ENCODE measurements at regions not wholly inside any gene's neighbourhood (a gene's known extent, or its start where the extent isn't known, plus 50 kb on each side); places are given as distances from the start of the nearest gene placed in this dataset.

- no peaks in the 10 kb centered on the region for H3K27me3 ChIP-seq (ENCODE audit: control insufficient read depth, insufficient read depth, low read length)
- H3K4me3 ChIP-seq (ENCODE audit: low read length): no peak overlapping the region
- no peaks in the 10 kb centered on the region for H3K36me3 ChIP-seq (ENCODE audit: insufficient read depth, low read length)
- H3K9me3 ChIP-seq (replicated peaks; ENCODE audit: low read length): no peaks in the 10 kb centered on the region
- no peak overlapping the region for H3K4me2 ChIP-seq (ENCODE audit: low read length)
- H3K4me1 ChIP-seq (ENCODE audit: control insufficient read depth, insufficient read depth, low read length): no peaks in the 10 kb centered on the region
- no peak overlapping the region for H3K9ac ChIP-seq (ENCODE audit: low read depth, low read length)
These were observed 113.9 kb downstream of the PHLDA1 start for GRCh38 chr12:75917715-75918114.

GRCh38 chr12:75917083-75917482, 114.5 kb downstream of the PHLDA1 start:
- Histone ChIP-seq H3K4me3 (ENCODE audit: low read length) (no peak overlapping the region), H3K36me3 (ENCODE audit: insufficient read depth, low read length) (no peaks in the 10 kb centered on the region), H3K9me3 (replicated peaks; ENCODE audit: low read length) (no peaks in the 10 kb centered on the region), H3K4me1 (ENCODE audit: control insufficient read depth, insufficient read depth, low read length) (no peaks in the 10 kb centered on the region), H3K4me2 (ENCODE audit: low read length) (no peak overlapping the region), H3K27me3 (ENCODE audit: control insufficient read depth, insufficient read depth, low read length) (no peaks in the 10 kb centered on the region), H3K9ac (ENCODE audit: low read depth, low read length) (no peak overlapping the region)

DNA sequence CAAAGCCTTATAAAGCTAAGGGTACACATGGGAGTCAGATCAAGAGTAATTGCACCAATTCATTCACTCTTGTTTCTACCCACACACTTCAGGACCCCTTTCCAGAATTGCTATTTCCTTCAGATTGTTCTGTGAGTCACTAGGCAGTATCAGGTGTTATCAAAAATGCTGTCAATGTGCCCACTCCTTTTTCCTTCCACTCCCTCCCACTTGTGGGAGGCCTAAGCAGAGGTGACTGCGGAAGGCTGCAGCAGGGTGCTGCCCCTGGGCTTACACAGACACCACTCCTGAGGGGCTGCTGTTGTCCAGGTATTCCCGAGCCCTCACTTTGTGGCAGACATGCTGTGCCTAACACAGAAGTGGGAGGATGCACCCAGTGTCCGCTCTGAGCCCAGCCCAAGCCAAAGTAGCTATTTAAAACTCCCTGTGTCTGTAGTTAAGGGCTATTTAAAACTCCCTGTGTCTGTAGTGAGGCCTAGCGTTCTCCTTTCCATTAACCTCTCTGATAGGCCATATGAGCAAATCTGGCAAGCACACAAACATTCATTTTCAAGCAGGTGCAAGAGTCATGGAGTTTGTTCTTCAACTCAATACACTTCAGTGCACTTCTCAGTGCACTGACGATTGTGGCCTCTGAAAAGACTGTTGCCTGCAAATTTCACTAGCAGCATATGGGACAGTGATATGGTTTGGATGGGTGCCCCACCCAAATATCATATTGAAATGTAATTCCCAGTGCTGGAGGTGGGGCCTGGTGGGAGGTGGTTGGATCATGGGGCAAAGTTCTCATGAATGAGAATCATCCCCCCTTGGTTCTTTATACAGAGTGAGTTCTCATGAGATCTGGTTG, 117.8 kb downstream of the PHLDA1 start:
- Histone ChIP-seq H3K36me3 (ENCODE audit: insufficient read depth, low read length) (no peaks in the 10 kb centered on the region), H3K9ac (ENCODE audit: low read depth, low read length) (no peak overlapping the region), H3K9me3 (replicated peaks; ENCODE audit: low read length) (no peaks in the 10 kb centered on the region), H3K4me3 (ENCODE audit: low read length) (no peak overlapping the region), H3K4me1 (ENCODE audit: control insufficient read depth, insufficient read depth, low read length) (peaks cover 8% of the 10 kb centered on the region), H3K4me2 (ENCODE audit: low read length) (no peak overlapping the region), H3K27me3 (ENCODE audit: control insufficient read depth, insufficient read depth, low read length) (no peaks in the 10 kb centered on the region)

- Histone ChIP-seq H3K4me2 (ENCODE audit: low read length) (no peak overlapping the region), H3K4me3 (ENCODE audit: low read length) (no peak overlapping the region), H3K36me3 (ENCODE audit: insufficient read depth, low read length) (no peaks in the 10 kb centered on the region), H3K9ac (ENCODE audit: low read depth, low read length) (no peak overlapping the region), H3K9me3 (replicated peaks; ENCODE audit: low read length) (no peaks in the 10 kb centered on the region), H3K4me1 (ENCODE audit: control insufficient read depth, insufficient read depth, low read length) (peaks cover 11% of the 10 kb centered on the region), H3K27me3 (ENCODE audit: control insufficient read depth, insufficient read depth, low read length) (no peaks in the 10 kb centered on the region)
These were observed 121.6 kb downstream of the PHLDA1 start for GRCh38 chr12:75909714-75910656.

GRCh38 chr12:75908961-75909605, 122.5 kb downstream of the PHLDA1 start:
- H3K36me3 ChIP-seq (ENCODE audit: insufficient read depth, low read length): no peaks in the 10 kb centered on the region
- no peak overlapping the region for H3K9ac ChIP-seq (ENCODE audit: low read depth, low read length)
- peaks cover 11% of the 10 kb centered on the region for H3K4me1 ChIP-seq (ENCODE audit: control insufficient read depth, insufficient read depth, low read length)
- no peaks in the 10 kb centered on the region for H3K27me3 ChIP-seq (ENCODE audit: control insufficient read depth, insufficient read depth, low read length)
- H3K4me3 ChIP-seq (ENCODE audit: low read length): peak overlapping the region; percentile 16
- peak overlapping the region; percentile 55 for H3K4me2 ChIP-seq (ENCODE audit: low read length)
- H3K9me3 ChIP-seq (replicated peaks; ENCODE audit: low read length): no peaks in the 10 kb centered on the region

DNA sequence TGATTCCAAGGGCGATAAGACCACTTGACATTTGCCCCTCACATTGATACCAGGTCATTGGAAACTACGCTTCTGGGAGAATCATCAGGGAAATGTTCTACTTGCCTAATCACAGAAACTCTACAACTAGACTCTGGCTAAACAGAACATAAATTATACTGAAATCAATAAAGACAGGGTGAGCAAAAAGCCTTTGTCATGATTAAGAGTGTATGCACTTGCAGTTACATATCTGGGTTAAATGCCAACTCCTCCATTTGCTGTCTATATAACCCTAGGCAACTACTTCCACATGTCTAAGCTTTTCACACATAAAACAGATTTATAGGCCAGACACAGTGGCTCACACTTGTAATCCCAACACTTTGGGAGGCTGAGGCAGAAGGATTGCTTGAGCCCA, 125.7 kb downstream of the PHLDA1 start:
- Histone ChIP-seq H3K27me3 (ENCODE audit: control insufficient read depth, insufficient read depth, low read length) (no peaks in the 10 kb centered on the region), H3K9ac (ENCODE audit: low read depth, low read length) (no peak overlapping the region), H3K36me3 (ENCODE audit: insufficient read depth, low read length) (no peaks in the 10 kb centered on the region), H3K9me3 (replicated peaks; ENCODE audit: low read length) (no peaks in the 10 kb centered on the region), H3K4me1 (ENCODE audit: control insufficient read depth, insufficient read depth, low read length) (peaks cover 11% of the 10 kb centered on the region), H3K4me2 (ENCODE audit: low read length) (no peak overlapping the region), H3K4me3 (ENCODE audit: low read length) (no peak overlapping the region)

GRCh38 chr12:75900781-75901254, 130.8 kb downstream of the PHLDA1 start:
- Histone ChIP-seq H3K4me3 (ENCODE audit: low read length) (no peak overlapping the region), H3K9me3 (replicated peaks; ENCODE audit: low read length) (no peaks in the 10 kb centered on the region), H3K4me2 (ENCODE audit: low read length) (no peak overlapping the region), H3K27me3 (ENCODE audit: control insufficient read depth, insufficient read depth, low read length) (no peaks in the 10 kb centered on the region), H3K9ac (ENCODE audit: low read depth, low read length) (no peak overlapping the region), H3K4me1 (ENCODE audit: control insufficient read depth, insufficient read depth, low read length) (no peaks in the 10 kb centered on the region), H3K36me3 (ENCODE audit: insufficient read depth, low read length) (no peaks in the 10 kb centered on the region)

DNA sequence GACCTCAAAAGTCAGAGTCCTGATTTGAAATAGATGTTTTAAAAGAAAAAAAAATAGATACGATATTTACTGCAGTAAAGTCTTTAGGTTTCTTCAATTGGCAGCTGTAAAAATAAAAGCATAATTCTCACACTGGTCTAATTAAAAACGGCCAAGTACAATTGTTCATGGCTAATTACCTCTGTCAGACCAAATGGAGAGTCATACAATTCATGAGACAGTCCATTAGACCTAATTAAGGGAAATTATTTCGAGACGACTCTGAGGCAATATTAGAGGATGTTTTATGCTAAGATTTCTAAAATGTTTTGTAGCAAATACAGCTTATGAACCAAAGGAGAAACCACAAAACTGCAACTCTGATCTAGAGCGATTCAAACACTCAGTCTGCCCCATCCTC, 131.3 kb downstream of the PHLDA1 start:
- no peaks in the 10 kb centered on the region for H3K9me3 ChIP-seq (replicated peaks; ENCODE audit: low read length)
- no peaks in the 10 kb centered on the region for H3K36me3 ChIP-seq (ENCODE audit: insufficient read depth, low read length)
- no peak overlapping the region for H3K4me3 ChIP-seq (ENCODE audit: low read length)
- no peaks in the 10 kb centered on the region for H3K27me3 ChIP-seq (ENCODE audit: control insufficient read depth, insufficient read depth, low read length)
- no peak overlapping the region for H3K4me2 ChIP-seq (ENCODE audit: low read length)
- H3K4me1 ChIP-seq (ENCODE audit: control insufficient read depth, insufficient read depth, low read length): no peaks in the 10 kb centered on the region
- no peak overlapping the region for H3K9ac ChIP-seq (ENCODE audit: low read depth, low read length)

GRCh38 chr12:75894965-75895754, 136.4 kb downstream of the PHLDA1 start:
- H3K9me3 ChIP-seq (replicated peaks; ENCODE audit: low read length): no peaks in the 10 kb centered on the region
- H3K4me2 ChIP-seq (ENCODE audit: low read length): no peak overlapping the region
- no peak overlapping the region for H3K4me3 ChIP-seq (ENCODE audit: low read length)
- H3K27me3 ChIP-seq (ENCODE audit: control insufficient read depth, insufficient read depth, low read length): no peaks in the 10 kb centered on the region
- no peaks in the 10 kb centered on the region for H3K36me3 ChIP-seq (ENCODE audit: insufficient read depth, low read length)
- H3K9ac ChIP-seq (ENCODE audit: low read depth, low read length): no peak overlapping the region
- H3K4me1 ChIP-seq (ENCODE audit: control insufficient read depth, insufficient read depth, low read length): peaks cover 10% of the 10 kb centered on the region

GRCh38 chr12:75893765-75894164, 137.8 kb downstream of the PHLDA1 start:
- H3K4me1 ChIP-seq (ENCODE audit: control insufficient read depth, insufficient read depth, low read length): peaks cover 10% of the 10 kb centered on the region
- no peak overlapping the region for H3K4me3 ChIP-seq (ENCODE audit: low read length)
- no peaks in the 10 kb centered on the region for H3K9me3 ChIP-seq (replicated peaks; ENCODE audit: low read length)
- no peak overlapping the region for H3K4me2 ChIP-seq (ENCODE audit: low read length)
- H3K27me3 ChIP-seq (ENCODE audit: control insufficient read depth, insufficient read depth, low read length): no peaks in the 10 kb centered on the region
- no peaks in the 10 kb centered on the region for H3K36me3 ChIP-seq (ENCODE audit: insufficient read depth, low read length)
- no peak overlapping the region for H3K9ac ChIP-seq (ENCODE audit: low read depth, low read length)
